Skin epidermis (tissue), 12 donors: ENCODE measurements at regions not wholly inside any gene's neighbourhood (a gene's known extent, or its start where the extent isn't known, plus 50 kb on each side); places are given as distances from the start of the nearest gene placed in this dataset.
A peak's percentile ranks its signal among the peaks of the same experiment; 100 is the strongest.

Experiments
- H3K27ac ChIP-seq, 21 experiments: fragments of 200-600 bp; sonication (generic) in 11 of 21; one replicate each; pipeline ENCODE4 v1.5.0; 2020; ENCODE audit warnings: mild to moderate bottlenecking in 3 of 21, inconsistent platforms in 2 of 21, moderate library complexity in 2 of 21
- H3K4me3 ChIP-seq, 7 experiments: fragments of 200-600 bp; sonication (generic) in 2 of 7; one replicate each; pipeline ENCODE4 v1.5.0; 2020; ENCODE audit warnings: inconsistent platforms in 2 of 7, mild to moderate bottlenecking in 2 of 7, moderate library complexity in 1 of 7

- Histone ChIP-seq H3K27ac (no peak overlapping the region), H3K4me3 (no peak overlapping the region)
These were observed 669.4 kb downstream of the DHX35 start for GRCh38 chr20:39631557-39631956.

DNA sequence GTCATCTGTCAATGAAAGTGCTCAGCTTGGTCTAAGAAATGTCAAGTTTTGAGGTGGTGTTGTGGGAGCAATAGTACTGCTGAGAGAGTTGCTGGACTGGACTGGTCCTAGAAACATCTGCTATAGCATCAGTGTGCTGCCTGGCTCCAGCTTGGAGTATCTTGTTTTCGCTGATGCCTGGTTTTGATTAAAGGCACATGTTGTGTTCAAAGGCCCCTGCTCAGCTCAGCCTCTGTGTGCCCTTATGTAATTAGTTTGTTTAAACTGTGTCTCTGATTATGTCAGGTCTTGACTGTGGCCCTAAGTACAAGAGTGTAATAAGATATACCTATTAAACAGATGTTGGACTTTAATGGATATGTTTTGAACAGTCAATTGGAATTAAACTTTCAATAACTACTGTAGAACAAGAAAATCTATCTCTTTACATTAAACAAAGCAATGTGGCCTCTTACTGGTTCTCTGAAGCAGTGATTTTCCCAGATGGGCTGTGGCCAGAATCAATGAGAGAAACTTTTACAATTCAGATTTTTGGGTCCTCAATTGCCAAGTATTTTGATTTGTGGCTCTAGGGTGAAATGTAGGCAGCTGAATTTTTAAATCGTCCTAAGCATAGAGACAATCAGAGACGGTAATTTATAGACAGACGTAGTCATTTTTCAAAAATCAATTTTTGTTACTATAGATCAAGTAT, 668.2 kb downstream of the DHX35 start:
- Histone ChIP-seq H3K27ac (no peak overlapping the region), H3K4me3 (no peak overlapping the region)

DNA sequence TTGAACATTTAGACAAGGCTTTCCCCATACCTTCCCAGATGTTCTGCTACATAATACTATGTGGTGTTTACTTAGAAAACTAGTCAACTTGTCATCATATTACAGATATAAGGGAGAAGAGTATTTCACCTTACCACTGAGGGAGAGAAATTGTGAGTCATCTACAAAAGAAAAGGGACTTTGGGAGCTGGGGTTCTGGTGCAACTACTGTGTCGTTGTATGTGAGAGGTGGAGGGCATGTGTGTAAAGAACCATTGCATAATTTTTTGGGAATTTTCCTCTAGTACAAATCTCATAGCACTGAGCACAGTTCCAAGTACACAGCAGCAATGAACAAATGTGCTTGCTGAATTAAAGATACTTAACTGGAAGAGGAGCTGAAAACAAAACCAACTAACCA, 665.6 kb downstream of the DHX35 start:
- Histone ChIP-seq H3K27ac (no peak overlapping the region), H3K4me3 (no peak overlapping the region)

- Histone ChIP-seq H3K4me3 (no peak overlapping the region), H3K27ac (peak overlapping the region in 5 of 21 experiments; percentile 10 to 45 (median 30))
These were observed 662.2 kb downstream of the DHX35 start for GRCh38 chr20:39624316-39624715.

- H3K27ac ChIP-seq, result peak overlapping the region in 5 of 21 experiments; percentile 11 to 45 (median 30)
These were observed 661.6 kb downstream of the DHX35 start for GRCh38 chr20:39623584-39624234.

DNA sequence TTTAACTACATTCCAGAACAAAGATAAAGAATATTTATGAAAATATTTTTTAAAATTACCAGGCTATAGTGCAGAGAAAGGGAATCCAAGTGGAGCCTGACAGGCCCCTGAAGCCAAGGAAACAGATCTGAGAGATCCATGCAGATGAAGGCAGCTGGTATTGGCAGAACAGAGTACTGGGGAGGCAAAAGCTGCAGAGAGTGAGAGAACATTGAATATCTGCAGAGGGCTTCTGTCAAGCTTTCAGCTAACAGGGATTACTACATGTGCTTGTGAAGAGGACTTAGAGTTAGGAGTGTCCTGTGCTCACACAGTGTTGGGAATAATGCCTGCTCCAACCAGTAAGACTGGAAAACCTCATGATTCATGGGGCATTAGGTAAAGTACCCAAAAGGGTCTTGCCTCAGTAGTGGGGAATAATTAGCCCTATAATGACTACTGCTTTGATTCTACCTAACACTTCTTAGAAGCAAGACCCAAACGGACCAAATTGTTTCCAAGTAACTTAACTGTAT, 657.2 kb downstream of the DHX35 start:
- H3K4me3 ChIP-seq, result no peak overlapping the region
- peak overlapping the region in 2 of 21 experiments; percentile 3 to 10 for H3K27ac ChIP-seq

More at GRCh38 chr20:39623584-39624234, 661.6 kb downstream of the DHX35 start:
- H3K4me3 ChIP-seq, result no peak overlapping the region

GRCh38 chr20:39611901-39612300, 649.8 kb downstream of the DHX35 start:
- H3K27ac ChIP-seq, result no peak overlapping the region
- no peak overlapping the region for H3K4me3 ChIP-seq

- peak overlapping the region in 2 of 21 experiments; percentile 13 to 31 for H3K27ac ChIP-seq
These were observed 645.0 kb downstream of the DHX35 start for GRCh38 chr20:39607141-39607540.

GRCh38 chr20:39605908-39606307, 643.8 kb downstream of the DHX35 start:
- no peak overlapping the region for H3K4me3 ChIP-seq
- no peak overlapping the region for H3K27ac ChIP-seq

More at GRCh38 chr20:39607141-39607540, 645.0 kb downstream of the DHX35 start:
- H3K4me3 ChIP-seq, result no peak overlapping the region

DNA sequence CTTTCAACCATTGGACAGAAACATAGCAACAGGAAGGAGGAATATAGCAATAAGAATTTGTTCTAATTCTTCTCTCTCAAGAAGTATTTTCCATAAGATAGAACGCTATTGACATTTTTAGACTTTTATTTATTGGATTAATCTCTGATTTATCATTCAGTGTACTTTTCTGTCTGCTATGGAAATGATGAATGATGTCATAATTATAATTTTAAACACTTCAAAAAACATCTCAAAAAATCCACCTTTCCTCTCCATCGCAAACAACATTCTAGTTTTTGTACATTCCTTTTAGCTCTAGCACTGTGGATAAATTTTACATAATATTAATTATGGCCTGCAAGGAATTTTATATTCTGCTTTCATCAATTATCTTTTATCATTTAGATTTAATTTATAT, 643.2 kb downstream of the DHX35 start:
- Histone ChIP-seq H3K4me3 (no peak overlapping the region), H3K27ac (no peak overlapping the region)

DNA sequence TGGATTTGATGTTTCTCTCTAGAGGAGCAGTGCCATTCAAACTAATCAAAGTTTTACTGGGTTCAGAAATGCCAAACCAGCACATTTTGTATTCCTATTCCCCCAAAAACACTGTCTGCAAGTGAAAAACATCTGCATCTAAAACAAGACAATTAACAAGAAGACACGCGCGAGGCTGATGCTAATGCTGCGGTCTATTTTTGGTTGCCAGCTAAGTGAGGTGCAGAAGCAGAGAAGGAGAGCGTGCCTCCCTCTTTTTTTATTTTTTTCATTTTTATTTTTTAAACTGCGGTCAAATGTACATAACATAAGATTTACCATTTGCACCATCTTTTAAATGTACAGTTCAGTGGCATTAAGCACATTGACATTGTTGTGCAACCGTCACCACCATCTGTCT, 641.1 kb downstream of the DHX35 start:
- H3K4me3 ChIP-seq, result no peak overlapping the region
- H3K27ac ChIP-seq, result no peak overlapping the region

GRCh38 chr20:39602649-39603048, 640.5 kb downstream of the DHX35 start:
- Histone ChIP-seq H3K4me3 (no peak overlapping the region), H3K27ac (no peak overlapping the region)

GRCh38 chr20:39600871-39601270, 638.7 kb downstream of the DHX35 start:
- Histone ChIP-seq H3K27ac (no peak overlapping the region), H3K4me3 (no peak overlapping the region)

DNA sequence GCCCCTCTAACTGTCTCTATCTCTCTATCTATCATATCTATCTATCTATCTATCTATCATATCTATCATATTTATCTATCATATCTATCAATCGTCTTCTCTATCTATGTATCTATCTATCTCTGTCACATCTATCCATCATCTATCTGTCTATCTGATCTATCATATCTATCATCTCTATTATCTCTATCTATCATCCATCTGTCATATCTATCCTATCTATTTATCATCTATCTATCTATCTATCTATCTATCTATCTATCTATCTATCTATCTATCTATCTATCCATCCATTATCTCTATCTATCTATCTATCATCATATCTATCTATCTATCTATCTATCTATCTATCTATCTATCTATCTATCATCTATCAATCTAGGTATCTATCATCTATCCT, 638.0 kb downstream of the DHX35 start:
- Histone ChIP-seq H3K4me3 (no peak overlapping the region), H3K27ac (no peak overlapping the region)

DNA sequence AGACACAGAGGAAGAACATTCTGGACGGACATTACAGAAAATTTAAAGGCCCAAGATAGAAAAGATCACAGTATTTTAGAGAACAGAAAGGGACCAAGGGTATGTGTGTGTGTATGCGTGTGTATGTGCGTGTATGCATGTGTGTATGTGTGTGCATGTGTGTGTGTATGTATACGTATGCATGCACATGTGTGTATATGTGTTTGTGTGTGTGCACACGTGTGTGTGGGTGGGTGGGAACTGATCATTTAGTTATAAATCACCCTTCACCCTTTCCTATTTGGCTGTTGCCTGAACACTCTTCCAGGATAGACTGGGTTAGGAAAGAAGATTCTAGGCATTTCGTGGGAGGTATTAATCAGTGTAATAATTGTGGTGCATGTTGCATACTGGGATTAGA, 634.4 kb downstream of the DHX35 start:
- Histone ChIP-seq H3K4me3 (no peak overlapping the region), H3K27ac (no peak overlapping the region)

- H3K4me3 ChIP-seq, result no peak overlapping the region
- no peak overlapping the region for H3K27ac ChIP-seq
These were observed 630.2 kb downstream of the DHX35 start for GRCh38 chr20:39592371-39592770.

- H3K4me3 ChIP-seq, result no peak overlapping the region
- no peak overlapping the region for H3K27ac ChIP-seq
These were observed 626.1 kb downstream of the DHX35 start for GRCh38 chr20:39588148-39588757.

- Histone ChIP-seq H3K4me3 (no peak overlapping the region), H3K27ac (peak overlapping the region in 1 of 21 experiments; percentile 19)
These were observed 618.9 kb downstream of the DHX35 start for GRCh38 chr20:39581034-39581433.

- Histone ChIP-seq H3K4me3 (no peak overlapping the region), H3K27ac (no peak overlapping the region)
These were observed 614.6 kb downstream of the DHX35 start for GRCh38 chr20:39576771-39577170.

DNA sequence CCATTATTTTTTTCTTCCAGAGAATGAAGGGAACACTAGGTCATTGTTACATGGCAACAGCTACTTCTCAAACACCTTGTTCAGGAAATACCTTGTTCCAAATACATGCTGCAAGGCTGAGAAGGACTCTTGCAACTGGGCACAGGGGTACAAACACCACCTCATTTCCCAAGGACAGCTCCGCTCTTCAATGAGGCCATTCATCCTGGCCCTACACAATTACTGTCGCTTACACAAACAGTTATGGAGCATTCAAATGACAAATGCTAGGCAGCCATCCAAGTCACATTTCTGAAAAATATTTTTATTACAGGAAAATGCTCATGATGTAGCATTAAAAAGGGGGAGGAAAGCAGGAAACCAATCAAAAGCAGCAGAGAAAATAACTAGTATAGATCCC, 611.9 kb downstream of the DHX35 start:
- no peak overlapping the region for H3K27ac ChIP-seq
- no peak overlapping the region for H3K4me3 ChIP-seq

- Histone ChIP-seq H3K27ac (no peak overlapping the region), H3K4me3 (no peak overlapping the region)
These were observed 609.0 kb downstream of the DHX35 start for GRCh38 chr20:39571171-39571570.
